ENCODE measurements at regions not wholly inside any gene's neighbourhood (a gene's known extent, or its start where the extent isn't known, plus 50 kb on each side); places are given as distances from the start of the nearest gene placed in this dataset.

DNA sequence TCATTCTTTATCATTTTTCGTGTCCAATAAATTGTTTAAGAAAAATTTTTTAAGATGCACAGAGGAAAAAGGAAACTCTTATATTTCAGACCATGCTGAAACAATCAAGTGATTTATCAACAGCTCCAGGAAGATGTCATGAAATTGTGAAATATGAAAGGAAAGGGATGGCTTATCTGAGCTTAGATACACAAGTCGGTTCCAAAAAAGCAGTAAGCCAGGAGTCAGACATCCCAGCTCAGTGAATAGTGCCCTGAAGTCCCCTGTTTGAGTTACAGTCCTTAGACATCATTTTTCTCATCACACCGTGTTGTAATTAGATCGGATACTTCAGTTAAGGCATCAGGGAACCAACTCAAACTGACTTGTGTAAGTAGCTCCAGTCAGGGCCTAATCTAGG lies 91.0 kb upstream of the SSTR4 start:
- H3K4me3 Mint-ChIP-seq = no peak overlapping the region
- intact Hi-C loops (cut with DNase I, micrococcal nuclease) = no loop called here
- H3K9me3 Mint-ChIP-seq = no peaks in the 10 kb centered on the region
- no peak for ATAC-seq (ENCODE audit: poor library complexity)
- H3K27me3 ChIP-seq (ENCODE audit: control insufficient read depth in 1 of 2, insufficient read depth in 2 of 2, low read length in 2 of 2) = peaks cover 0 to 4% of the 10 kb centered on the region in 2 experiments
- H3K4me1 Mint-ChIP-seq (ENCODE audit: low read depth) = no peaks in the 10 kb centered on the region
- no peaks in the 10 kb centered on the region for H3K9me3 ChIP-seq (ENCODE audit: control insufficient read depth in 1 of 2, insufficient read depth in 1 of 2, low read length in 2 of 2)
- H3K4me1 ChIP-seq (ENCODE audit: insufficient read depth, low read length) = no peaks in the 10 kb centered on the region
- no peak overlapping the region for H3K27ac ChIP-seq (ENCODE audit: low read depth in 1 of 2, low read length in 2 of 2)
- ChIA-PET CTCF (no interaction called here), POLR2A (no interaction called here)
- H3K36me3 ChIP-seq (ENCODE audit: insufficient read depth, low read length) = no peaks in the 10 kb centered on the region
- peaks cover 8% of the 10 kb centered on the region for H3K27me3 Mint-ChIP-seq
- DNase-seq = no peak
- H3K27ac Mint-ChIP-seq = no peak overlapping the region
- no peak overlapping the region for H3K4me3 ChIP-seq (ENCODE audit: low read length)
- no peaks in the 10 kb centered on the region for H3K36me3 Mint-ChIP-seq (ENCODE audit: low read depth)
- TF ChIP-seq, protein P1, sequence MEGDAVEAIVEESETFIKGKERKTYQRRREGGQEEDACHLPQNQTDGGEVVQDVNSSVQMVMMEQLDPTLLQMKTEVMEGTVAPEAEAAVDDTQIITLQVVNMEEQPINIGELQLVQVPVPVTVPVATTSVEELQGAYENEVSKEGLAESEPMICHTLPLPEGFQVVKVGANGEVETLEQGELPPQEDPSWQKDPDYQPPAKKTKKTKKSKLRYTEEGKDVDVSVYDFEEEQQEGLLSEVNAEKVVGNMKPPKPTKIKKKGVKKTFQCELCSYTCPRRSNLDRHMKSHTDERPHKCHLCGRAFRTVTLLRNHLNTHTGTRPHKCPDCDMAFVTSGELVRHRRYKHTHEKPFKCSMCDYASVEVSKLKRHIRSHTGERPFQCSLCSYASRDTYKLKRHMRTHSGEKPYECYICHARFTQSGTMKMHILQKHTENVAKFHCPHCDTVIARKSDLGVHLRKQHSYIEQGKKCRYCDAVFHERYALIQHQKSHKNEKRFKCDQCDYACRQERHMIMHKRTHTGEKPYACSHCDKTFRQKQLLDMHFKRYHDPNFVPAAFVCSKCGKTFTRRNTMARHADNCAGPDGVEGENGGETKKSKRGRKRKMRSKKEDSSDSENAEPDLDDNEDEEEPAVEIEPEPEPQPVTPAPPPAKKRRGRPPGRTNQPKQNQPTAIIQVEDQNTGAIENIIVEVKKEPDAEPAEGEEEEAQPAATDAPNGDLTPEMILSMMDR (IDR thresholded peaks at IDR 0.05) = no peak

- TF ChIP-seq, protein P1 (IDR thresholded peaks at IDR 0.05) = no peak
- Histone ChIP-seq H3K4me3 (ENCODE audit: low read length) (no peak overlapping the region), H3K36me3 (ENCODE audit: insufficient read depth, low read length) (no peaks in the 10 kb centered on the region), H3K27me3 (ENCODE audit: control insufficient read depth in 1 of 2, insufficient read depth in 2 of 2, low read length in 2 of 2) (peaks cover 0 to 6% of the 10 kb centered on the region in 2 experiments), H3K9me3 (ENCODE audit: control insufficient read depth in 1 of 2, insufficient read depth in 1 of 2, low read length in 2 of 2) (no peaks in the 10 kb centered on the region), H3K27ac (ENCODE audit: low read depth in 1 of 2, low read length in 2 of 2) (no peak overlapping the region), H3K4me1 (ENCODE audit: insufficient read depth, low read length) (no peaks in the 10 kb centered on the region)
- Mint-ChIP-seq H3K27me3 (peaks cover 8% of the 10 kb centered on the region), H3K4me3 (no peak overlapping the region), H3K27ac (no peak overlapping the region), H3K36me3 (ENCODE audit: low read depth) (no peaks in the 10 kb centered on the region), H3K4me1 (ENCODE audit: low read depth) (no peaks in the 10 kb centered on the region), H3K9me3 (no peaks in the 10 kb centered on the region)
- ATAC-seq (ENCODE audit: poor library complexity) = no peak
- ChIA-PET POLR2A (no interaction called here), CTCF (no interaction called here)
- intact Hi-C loops (cut with DNase I, micrococcal nuclease) = no loop called here
- no peak for DNase-seq
These were observed 90.2 kb upstream of the SSTR4 start for GRCh38 chr20:22944936-22945335.

DNA sequence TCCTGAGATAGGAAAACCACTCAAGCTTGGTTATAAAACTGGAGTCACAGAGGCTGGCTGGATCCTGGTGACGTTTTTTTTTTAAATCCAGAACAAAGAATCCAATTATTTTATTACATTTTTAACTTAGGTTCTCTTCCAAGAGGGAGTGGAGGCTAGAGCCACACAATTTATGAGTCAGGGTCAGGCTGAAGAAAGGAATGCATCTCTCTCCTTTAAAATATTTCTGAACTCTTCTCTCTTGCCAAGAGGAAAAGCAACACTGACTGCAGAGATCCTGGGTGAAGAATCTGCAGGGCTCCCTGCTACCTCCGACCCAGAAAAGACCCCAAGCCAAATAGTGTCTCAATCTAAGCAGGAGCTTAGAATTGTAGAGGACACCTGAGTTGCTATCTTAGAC lies 88.5 kb upstream of the SSTR4 start:
- ATAC-seq (ENCODE audit: poor library complexity) (no peak), DNase-seq (no peak)
- H3K4me3 ChIP-seq (ENCODE audit: low read length) = no peak overlapping the region
- POLR2A ChIA-PET = no interaction called here
- intact Hi-C loops (cut with DNase I, micrococcal nuclease) = no loop called here
- no peak overlapping the region for H3K27ac Mint-ChIP-seq
- no peaks in the 10 kb centered on the region for H3K36me3 ChIP-seq (ENCODE audit: insufficient read depth, low read length)
- H3K4me1 ChIP-seq (ENCODE audit: insufficient read depth, low read length) = no peaks in the 10 kb centered on the region
- no peaks in the 10 kb centered on the region for H3K36me3 Mint-ChIP-seq (ENCODE audit: low read depth)
- H3K27ac ChIP-seq (ENCODE audit: low read depth in 1 of 2, low read length in 2 of 2) = no peak overlapping the region
- CTCF ChIA-PET = no interaction called here
- H3K27me3 ChIP-seq (ENCODE audit: control insufficient read depth in 1 of 2, insufficient read depth in 2 of 2, low read length in 2 of 2) = peaks cover 0 to 6% of the 10 kb centered on the region in 2 experiments
- H3K4me1 Mint-ChIP-seq (ENCODE audit: low read depth) = no peaks in the 10 kb centered on the region
- H3K9me3 ChIP-seq (ENCODE audit: control insufficient read depth in 1 of 2, insufficient read depth in 1 of 2, low read length in 2 of 2) = no peaks in the 10 kb centered on the region
- peaks cover 8% of the 10 kb centered on the region for H3K27me3 Mint-ChIP-seq
- TF ChIP-seq, protein P1 (IDR thresholded peaks at IDR 0.05) = no peak
- H3K9me3 Mint-ChIP-seq = no peaks in the 10 kb centered on the region
- H3K4me3 Mint-ChIP-seq = no peak overlapping the region

Measured in CD4-positive, alpha-beta T cell (primary cell).